HL-60 (cell line): ENCODE measurements at regions not wholly inside any gene's neighbourhood (a gene's known extent, or its start where the extent isn't known, plus 50 kb on each side); places are given as distances from the start of the nearest gene placed in this dataset.

Source experiments
- CTCF ChIP-seq: IDR thresholded peaks from one replicate; pipeline ENCODE4 v1.5.1; 2011; ENCODE audit warnings: low read length, control low read depth, inconsistent platforms; ENCODE audit not compliant: insufficient read depth
- GABPA ChIP-seq: IDR thresholded peaks from 2 replicates; pipeline ENCODE4 v1.6.1; 2012; ENCODE audit warnings: low read depth

GRCh38 chr12:87363497-87364084 lies 665.6 kb downstream of the C12orf50 start:
- TF ChIP-seq CTCF = no peak
- no peak for TF ChIP-seq GABPA
